ENCODE measurements at regions not wholly inside any gene's neighbourhood (a gene's known extent, or its start where the extent isn't known, plus 50 kb on each side); places are given as distances from the start of the nearest gene placed in this dataset.

- no peak for DNase-seq
Observed at GRCh38 chr20:11053310-11053709, 379.5 kb upstream of the JAG1 start.

- DNase-seq: no peak
Observed at GRCh38 chr20:11054266-11054993, 380.6 kb upstream of the JAG1 start.

- DNase-seq: no peak
Observed at GRCh38 chr20:11056414-11056813, 382.6 kb upstream of the JAG1 start.

GRCh38 chr20:11057624-11058023 lies 383.8 kb upstream of the JAG1 start:
- DNase-seq: no peak

DNA sequence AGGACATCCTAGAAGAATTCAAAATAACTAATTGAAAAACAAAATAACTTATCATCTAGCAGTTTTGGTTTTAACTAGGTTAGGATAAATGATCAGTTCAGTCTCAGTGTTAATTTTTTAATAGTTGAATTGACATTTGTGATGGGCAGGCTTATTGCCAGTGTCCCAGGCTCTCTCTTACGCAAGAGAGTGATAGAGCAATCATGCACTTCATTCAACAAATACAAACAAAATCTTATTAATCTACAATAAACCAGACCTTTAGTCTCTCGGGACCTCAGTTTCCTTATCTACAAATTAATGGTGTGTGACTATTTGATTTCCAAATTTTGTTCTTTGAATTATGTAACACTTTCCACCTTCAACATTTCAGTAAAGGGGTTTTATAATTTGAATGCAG lies 385.9 kb upstream of the JAG1 start:
- DNase-seq: no peak

- DNase-seq: no peak
Observed at GRCh38 chr20:11060423-11061185, 386.8 kb upstream of the JAG1 start.

- DNase-seq: no peak
Observed at GRCh38 chr20:11063444-11063843, 389.6 kb upstream of the JAG1 start.

DNA sequence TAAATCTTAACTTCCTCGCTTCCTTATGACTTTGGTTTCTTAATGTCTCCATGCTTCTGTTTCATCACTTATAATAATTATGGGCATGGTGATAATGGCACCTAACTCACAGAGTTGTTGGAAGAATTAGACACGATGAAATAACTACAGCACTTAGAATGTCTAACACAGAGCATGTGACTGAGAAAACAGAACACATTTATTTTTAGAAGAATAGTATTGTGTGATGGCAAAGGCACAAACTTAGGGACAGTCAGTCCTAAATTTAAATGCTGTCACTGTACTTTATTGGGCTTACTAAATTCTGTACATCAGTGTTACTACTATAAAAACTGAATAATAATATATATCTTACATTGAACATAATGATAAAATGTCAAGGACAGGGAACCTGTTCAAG lies 391.1 kb upstream of the JAG1 start:
- DNase-seq: no peak

- DNase-seq: no peak
Observed at GRCh38 chr20:11067359-11067758, 393.6 kb upstream of the JAG1 start.

- no peak for DNase-seq
Observed at GRCh38 chr20:11072982-11073381, 399.2 kb upstream of the JAG1 start.

GRCh38 chr20:11076434-11077105 lies 402.8 kb upstream of the JAG1 start:
- DNase-seq: no peak

DNA sequence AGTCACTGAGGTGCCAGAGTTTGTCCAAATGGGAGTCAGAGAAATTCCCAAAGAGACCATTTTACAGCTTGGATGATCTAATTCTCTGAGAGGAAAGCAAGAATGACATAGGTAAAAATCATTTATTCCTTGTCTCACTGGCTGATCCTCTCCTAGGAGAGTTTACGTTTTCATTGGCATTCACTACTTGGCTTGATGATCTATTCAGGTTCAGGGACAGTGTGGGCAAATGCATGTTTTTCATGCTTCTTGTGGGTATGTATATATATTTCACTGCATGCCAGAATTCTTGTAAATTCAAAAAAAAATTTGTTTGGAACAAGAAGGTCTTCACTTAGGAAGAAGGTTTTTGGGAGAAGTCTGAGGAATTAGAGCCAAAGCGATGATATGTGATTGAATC lies 403.4 kb upstream of the JAG1 start:
- no peak for DNase-seq

DNA sequence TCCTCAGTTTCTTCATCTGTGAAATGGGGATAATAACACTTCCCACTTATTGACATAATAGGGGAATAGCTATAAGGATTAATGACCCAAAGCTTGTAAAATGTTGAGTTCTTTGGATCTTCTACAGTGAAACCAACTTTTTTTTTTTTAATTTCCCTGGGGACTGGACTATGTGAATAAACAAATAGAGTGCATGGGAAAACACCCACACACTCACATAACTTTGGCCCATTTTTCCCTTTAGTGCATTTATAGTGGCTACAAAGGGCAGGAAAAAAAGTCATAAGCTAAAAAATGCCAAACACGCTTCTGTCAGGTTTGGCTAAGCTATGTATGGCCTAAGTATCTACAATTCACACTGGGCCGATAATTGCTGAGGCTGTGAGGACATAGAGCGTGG lies 406.2 kb upstream of the JAG1 start:
- DNase-seq: no peak

GRCh38 chr20:11080781-11081377 lies 407.1 kb upstream of the JAG1 start:
- no peak for DNase-seq

DNA sequence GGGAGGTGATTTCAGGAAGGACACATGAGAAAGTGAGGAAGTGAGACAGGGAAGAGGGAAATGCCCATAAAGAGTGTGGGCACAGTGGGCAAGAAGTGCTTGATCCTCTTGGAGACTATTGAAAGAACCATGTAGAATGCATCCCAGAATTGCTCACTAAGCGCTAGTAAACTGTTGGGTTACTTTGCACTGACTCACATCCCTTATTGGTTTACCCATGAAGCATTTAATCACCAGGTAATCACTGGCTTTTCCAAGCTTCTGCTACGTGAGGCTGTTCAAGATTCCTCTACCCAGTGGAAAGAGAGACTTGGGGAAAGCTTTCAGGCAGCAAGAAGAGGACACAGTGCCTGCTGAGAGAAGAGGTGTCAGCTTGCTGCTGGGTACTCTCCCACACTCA lies 410.0 kb upstream of the JAG1 start:
- no peak for DNase-seq

DNA sequence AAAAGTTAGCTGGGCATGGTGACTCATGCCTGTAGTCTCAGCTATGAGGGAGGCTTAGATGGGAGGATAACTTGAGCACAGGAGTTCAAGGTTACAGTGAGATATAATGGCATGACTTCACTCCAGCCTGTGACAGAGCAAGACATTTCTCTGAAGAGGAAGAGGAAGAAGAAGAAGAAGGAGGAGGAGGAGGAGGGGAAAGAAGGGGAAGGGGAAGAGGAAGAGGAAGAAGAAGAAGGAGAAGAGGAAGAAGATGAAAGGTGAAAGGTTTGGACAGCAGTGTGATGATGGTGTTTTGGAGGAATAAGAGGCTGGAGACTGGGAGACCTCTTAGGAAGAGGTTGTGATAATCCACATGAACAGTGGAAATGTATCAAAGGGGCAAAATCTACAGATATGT lies 410.7 kb upstream of the JAG1 start:
- DNase-seq: no peak

- no peak for DNase-seq
Observed at GRCh38 chr20:11086970-11087369, 413.2 kb upstream of the JAG1 start.

DNA sequence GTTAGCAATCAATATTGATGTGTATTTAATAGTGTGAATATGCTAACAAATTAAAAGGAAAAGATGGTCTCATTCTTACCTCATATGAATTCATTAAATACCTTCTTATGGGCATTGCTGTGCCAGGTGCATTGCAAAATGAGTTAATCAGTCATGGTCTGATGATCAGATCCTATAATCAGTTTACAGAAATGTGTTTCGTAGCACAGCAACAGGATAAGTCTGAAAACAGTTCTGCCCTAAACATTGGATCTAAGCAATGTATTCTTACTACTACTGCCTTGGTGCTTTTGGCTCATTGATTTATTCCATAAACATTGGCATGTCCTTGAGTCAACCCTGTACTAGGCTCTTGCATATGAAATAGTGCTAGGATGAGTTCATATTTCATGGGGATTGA lies 417.0 kb upstream of the JAG1 start:
- DNase-seq: no peak

GRCh38 chr20:11091511-11091910 lies 417.7 kb upstream of the JAG1 start:
- no peak for DNase-seq

DNA sequence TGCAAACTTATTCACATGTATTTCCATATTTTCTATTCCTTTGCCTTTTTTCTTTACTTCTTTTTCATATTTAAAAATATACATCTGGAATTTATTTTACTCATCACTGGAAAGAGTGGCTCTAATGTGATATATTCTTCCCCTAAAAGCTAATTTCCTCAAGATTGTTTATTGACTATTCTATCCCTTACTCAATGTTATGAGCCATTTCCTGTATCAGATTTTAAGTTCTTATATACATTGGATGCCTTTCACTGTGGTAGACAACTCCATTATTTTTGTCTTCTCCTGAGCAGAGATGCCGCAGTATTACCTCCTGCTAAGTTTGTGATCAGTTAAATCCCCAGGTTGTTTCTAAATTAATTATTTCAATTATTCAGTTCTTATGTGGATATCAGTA lies 418.4 kb upstream of the JAG1 start:
- DNase-seq: no peak

GRCh38 chr20:11094196-11094595 lies 420.4 kb upstream of the JAG1 start:
- DNase-seq: no peak

GRCh38 chr20:11094711-11095110 lies 420.9 kb upstream of the JAG1 start:
- no peak for DNase-seq

DNA sequence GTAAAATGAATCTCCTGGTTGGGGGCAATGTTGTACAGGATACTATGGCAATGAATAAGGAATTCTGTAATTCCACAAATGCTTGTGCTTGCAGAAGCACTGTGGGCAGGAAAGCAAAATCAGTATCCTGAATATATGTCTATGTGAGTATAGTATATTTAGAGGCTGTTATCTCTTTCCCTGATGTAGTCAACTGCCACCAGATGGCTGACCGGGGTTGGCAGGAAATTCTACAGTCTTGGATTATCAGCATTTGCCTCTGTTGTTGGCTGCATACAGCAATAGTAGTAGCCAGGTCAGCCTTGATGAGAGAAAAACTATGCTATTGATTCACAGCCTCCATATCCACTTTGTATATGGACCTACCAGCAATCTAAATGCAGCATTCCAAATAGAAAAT lies 425.1 kb upstream of the JAG1 start:
- no peak for DNase-seq

DNA sequence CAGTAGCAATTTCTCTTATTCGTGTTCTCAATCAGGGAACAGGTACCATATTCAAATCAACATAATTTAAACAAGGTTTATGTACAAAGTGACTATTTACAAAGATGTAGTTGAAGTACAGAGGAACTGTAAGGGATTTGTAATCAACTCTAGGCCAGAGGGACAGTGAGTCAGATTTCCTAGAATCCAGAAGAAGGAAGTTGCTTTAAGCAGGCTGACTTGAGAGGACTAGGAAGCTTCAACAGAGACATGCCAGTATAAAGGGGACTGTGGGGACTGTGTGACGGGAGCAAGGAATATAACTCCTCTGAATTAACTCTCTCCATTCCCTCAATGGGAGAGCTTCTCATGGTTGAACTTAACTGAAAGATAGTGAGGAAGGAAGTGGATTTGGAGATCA lies 427.4 kb upstream of the JAG1 start:
- peak; percentile 58 for DNase-seq

All from GF-D8 (cell line).